GM12878 (cell line): ENCODE measurements at regions not wholly inside any gene's neighbourhood (a gene's known extent, or its start where the extent isn't known, plus 50 kb on each side); places are given as distances from the start of the nearest gene placed in this dataset.

Source experiments
- ATAC-seq: fragments of 200-7000 bp; cut with Tn5 transposase; 3 replicates; pipeline ENCODE4 v1.9.1; 2020; ENCODE audit warnings: mild to moderate bottlenecking, moderate library complexity
- BruUV-seq: library from RNA; stranded (reverse); fragments of 400-500 nt; replicated peaks from 2 replicates; lab custom pipeline; 2021; lab: Mats Ljungman, UMichigan
- CTCF ChIA-PET: fragments of 300-600 bp; sonication (Branson Sonifier 250); formaldehyde crosslinking; extraction: SDS; loops from one replicate; lab custom pipeline; 2021; ENCODE audit warnings: inconsistent platforms; lab: Yijun Ruan, JAX
- POLR2A ChIA-PET: fragments of 350-600 bp; formaldehyde crosslinking; extraction: SDS; loops from one replicate; lab custom pipeline; 2021; ENCODE audit warnings: inconsistent platforms; lab: Charles Lee
- RAD21 ChIA-PET: fragments of 300-600 bp; sonication (Branson Sonifier 250); formaldehyde crosslinking; loops from one replicate; lab custom pipeline; 2023; ENCODE audit warnings: antibody characterized with exemption; ENCODE audit not compliant: unreplicated experiment; lab: Charles Lee
- SMC1A ChIA-PET: fragments of 300-600 bp; sonication (Branson Sonifier 250); formaldehyde crosslinking; loops from one replicate; lab custom pipeline; 2023; ENCODE audit not compliant: unreplicated experiment, uncharacterized antibody; lab: Charles Lee
- DNase-seq: peaks from one replicate; pipeline ENCODE4 v3.0.0-alpha.2; 2011; ENCODE audit warnings: low read depth, low spot score
- FAIRE-seq: peaks from 3 replicates; lab custom pipeline; 2011; peaks lifted over from hg19 to GRCh38; lab: Jason Lieb, UNC
- H2AFZ ChIP-seq: 2 replicates; pipeline ENCODE4 v1.6.0; 2011; ENCODE audit warnings: low read depth, low read length, control low read depth; ENCODE audit not compliant: control insufficient read depth
- H3K27ac ChIP-seq: 2 replicates; pipeline ENCODE4 v1.5.1; 2011; ENCODE audit warnings: control low read depth; ENCODE audit not compliant: control insufficient read depth, insufficient read depth
- H3K27me3 ChIP-seq, 2 experiments: replicated peaks in 1 of 2; 2 replicates each; pipeline versions ENCODE4 v1.6.0 to v1.6.1; 2011; ENCODE audit warnings: low read length in 1 of 2; ENCODE audit not compliant: control insufficient read depth in 2 of 2, insufficient read depth in 2 of 2
- H3K36me3 ChIP-seq, 2 experiments: 2 replicates each; pipeline ENCODE4 v1.5.1; 2011; ENCODE audit warnings: low read length in 1 of 2; ENCODE audit not compliant: control insufficient read depth in 2 of 2, insufficient read depth in 2 of 2
- H3K4me1 ChIP-seq: 2 replicates; pipeline ENCODE4 v1.6.1; 2011; ENCODE audit warnings: mild to moderate bottlenecking, low read length, moderate library complexity, mixed read lengths; ENCODE audit not compliant: control insufficient read depth, insufficient read depth
- H3K4me2 ChIP-seq: 2 replicates; pipeline ENCODE4 v1.6.0; 2011; ENCODE audit warnings: control low read depth; ENCODE audit not compliant: control insufficient read depth, insufficient read depth
- H3K4me3 ChIP-seq: fragments of 200-600 bp; sonication (generic); 2 replicates; pipeline ENCODE4 v1.5.1; 2016
- H3K79me2 ChIP-seq: 2 replicates; pipeline ENCODE4 v1.6.0; 2011; ENCODE audit warnings: low read length; ENCODE audit not compliant: control insufficient read depth, insufficient read depth
- H3K9ac ChIP-seq: 2 replicates; pipeline ENCODE4 v1.8.0; 2011; ENCODE audit warnings: low read length, control low read depth, mixed read lengths; ENCODE audit not compliant: control insufficient read depth, insufficient read depth
- H3K9me3 ChIP-seq: replicated peaks from 3 replicates; pipeline ENCODE4 v1.5.1; 2011; ENCODE audit warnings: mild to moderate bottlenecking, low read length; ENCODE audit not compliant: control insufficient read depth, insufficient read depth
- H4K20me1 ChIP-seq: 2 replicates; pipeline ENCODE4 v1.6.0; 2011; ENCODE audit not compliant: control insufficient read depth, insufficient read depth
- BCL3 ChIP-seq: IDR thresholded peaks from 2 replicates; pipeline ENCODE4 v1.6.1; 2011; ENCODE audit warnings: borderline replicate concordance, low read depth, mild to moderate bottlenecking, moderate library complexity, low read length; ENCODE audit not compliant: insufficient read depth, poor library complexity, severe bottlenecking
- CEBPB ChIP-seq, 2 experiments: fragments of 150-350 bp in 1 of 2; IDR thresholded peaks; 2 replicates each; pipeline ENCODE4 v1.6.1; 2012 to 2014; ENCODE audit warnings: low read depth in 2 of 2, low read length in 2 of 2, borderline replicate concordance in 1 of 2, inconsistent platforms in 1 of 2
- EZH2 ChIP-seq: IDR thresholded peaks from 2 replicates; pipeline ENCODE4 v1.6.1; 2012; ENCODE audit warnings: low read depth, mild to moderate bottlenecking, control low read depth, inconsistent platforms, low read length, borderline replicate concordance; ENCODE audit not compliant: control insufficient read depth
- FOXK2 ChIP-seq: fragments of 450-650 bp; IDR thresholded peaks from 2 replicates; pipeline ENCODE4 v1.6.1; 2017; ENCODE audit warnings: mild to moderate bottlenecking, moderate library complexity
- FOXM1 ChIP-seq: IDR thresholded peaks from 2 replicates; pipeline ENCODE4 v1.6.1; 2012; ENCODE audit warnings: low read depth, mild to moderate bottlenecking, inconsistent platforms, low read length, moderate library complexity
- KLF5 ChIP-seq: fragments of 450-650 bp; IDR thresholded peaks from 2 replicates; pipeline ENCODE4 v1.6.1; 2014; ENCODE audit warnings: mild to moderate bottlenecking; ENCODE audit not compliant: partially characterized antibody
- NR2F1 ChIP-seq: fragments of 450-650 bp; conservative IDR thresholded peaks from 2 replicates; pipeline ENCODE4 v1.6.1; 2017; ENCODE audit warnings: mild to moderate bottlenecking
- PKNOX1 ChIP-seq: fragments of 450-650 bp; IDR thresholded peaks from 2 replicates; pipeline ENCODE4 v1.6.1; 2016; ENCODE audit warnings: mild to moderate bottlenecking
- PRDM15 ChIP-seq: fragments of 450-650 bp; formaldehyde crosslinking; IDR thresholded peaks from 2 replicates; pipeline ENCODE4 v1.4.0; 2020; ENCODE audit warnings: mild to moderate bottlenecking, moderate library complexity
- RBBP5 ChIP-seq: fragments of 200-600 bp; sonication (generic); conservative IDR thresholded peaks from 2 replicates; pipeline ENCODE4 v1.6.1; 2016
- SMC3 ChIP-seq: IDR thresholded peaks from 2 replicates; pipeline ENCODE4 v1.6.1; 2011; ENCODE audit warnings: low read length, improper control_type of control experiment, borderline replicate concordance
- SREBF2 ChIP-seq: IDR thresholded peaks from 2 replicates; pipeline ENCODE4 v1.6.1; 2012; ENCODE audit warnings: mild to moderate bottlenecking, low read length
- SUPT20H ChIP-seq: IDR thresholded peaks from 2 replicates; pipeline ENCODE4 v1.6.1; 2011; ENCODE audit warnings: low read depth, mild to moderate bottlenecking, low read length, moderate library complexity, borderline replicate concordance; ENCODE audit not compliant: control insufficient read depth
- USF1 ChIP-seq: IDR thresholded peaks from 2 replicates; pipeline ENCODE4 v1.6.1; 2011; ENCODE audit warnings: borderline replicate concordance, low read depth, mild to moderate bottlenecking, moderate library complexity, mixed read lengths, low read length; ENCODE audit not compliant: insufficient read depth; ENCODE audit errors: extremely low read length
- WGBS: methylation state at CpG from one replicate; pipeline ENCODE4 v1.1.6; 2016; ENCODE audit warnings: low lambda C conversion rate; ENCODE audit not compliant: insufficient replicate concordance, insufficient coverage; ENCODE audit errors: missing lambda C conversion rate; 5-methylcytosine and 5-hydroxymethylcytosine counted together
- in situ Hi-C: fragments of 300-500 bp; cut with MboI; formaldehyde crosslinking; loops from 9 replicates; pipeline ENCODE4 v1.14.3; 2018; ENCODE audit warnings: mixed read lengths
- intact Hi-C: fragments of 100-400 bp; cut with micrococcal nuclease; formaldehyde crosslinking; loops from one replicate; pipeline ENCODE4 v1.14.2; 2022; ENCODE audit not compliant: unreplicated experiment

- no peak for TF ChIP-seq PRDM15 (CRISPR knock-in tag)
- no peak for TF ChIP-seq SMC3
Measured at GRCh38 chr18:78430131-78430758, 549.4 kb upstream of the SALL3 start (continued).

- RAD21 ChIA-PET = no interaction called here
- H3K27ac ChIP-seq = no peak overlapping the region
- DNase-seq (no peak), ATAC-seq (no peak), FAIRE-seq (no peak)
- intact Hi-C loops (no loop called here), in situ Hi-C loops (no loop called here)
- H3K4me1 ChIP-seq = no peaks in the 10 kb centered on the region
- POLR2A ChIA-PET = no interaction called here
- no peaks in the 10 kb centered on the region; the same call in 2 of the 3 replicates for H3K9me3 ChIP-seq
- no peak overlapping the region for H3K4me2 ChIP-seq
- CTCF ChIA-PET = no interaction called here
- no peak overlapping the region for H3K4me3 ChIP-seq
- H2AFZ ChIP-seq = no peak overlapping the region
- H3K36me3 ChIP-seq = no peaks in the 10 kb centered on the region
- H3K79me2 ChIP-seq = no peaks in the 10 kb centered on the region
- no peaks in the 10 kb centered on the region for H3K27me3 ChIP-seq
- SMC1A ChIA-PET = no interaction called here
- H4K20me1 ChIP-seq = no peaks in the 10 kb centered on the region
- BruUV-seq = no TSS peak
- no peak overlapping the region for H3K9ac ChIP-seq
- WGBS = 28% methylated on average over 13 of the region's 13 CpGs
- TF ChIP-seq FOXM1 (no peak), BCL3 (no peak), USF1 (no peak), SREBF2 (no peak), EZH2 (no peak), RBBP5 (no peak), PKNOX1 (no peak), NR2F1 (no peak), CEBPB (IDR thresholded peaks at IDR 0.05; ENCODE audit: borderline replicate concordance in 1 of 2, low read depth in 2 of 2, low read length in 2 of 2) (no peak), SUPT20H (no peak), FOXK2 (no peak), KLF5 (no peak)
Measured at GRCh38 chr18:78431606-78432005, 548.0 kb upstream of the SALL3 start.
